Chondrocyte (in vitro differentiated cells): ENCODE measurements at regions not wholly inside any gene's neighbourhood (a gene's known extent, or its start where the extent isn't known, plus 50 kb on each side); places are given as distances from the start of the nearest gene placed in this dataset.
"Not testable (repeated sequence)": the region's sequence is repeated elsewhere in the genome, so short reads cannot be mapped to it uniquely, and the experiment has no call there.

ENCODE experiments used
- DNase-seq: peaks from one replicate; pipeline ENCODE4 v3.0.0; 2021; ENCODE audit warnings: mixed read lengths, low spot score
- H3K27ac Mint-ChIP-seq: one replicate; pipeline ENCODE4 v1.8.0; 2021; ENCODE audit warnings: mild to moderate bottlenecking, moderate library complexity, mixed read lengths; ENCODE audit not compliant: unreplicated experiment
- H3K27me3 Mint-ChIP-seq: 2 replicates; pipeline ENCODE4 v1.8.0; 2021; ENCODE audit warnings: low read depth, mixed read lengths
- H3K36me3 Mint-ChIP-seq: 2 replicates; pipeline ENCODE4 v1.8.0; 2021; ENCODE audit warnings: low read depth, mixed read lengths
- H3K4me1 Mint-ChIP-seq: 2 replicates; pipeline ENCODE4 v1.8.0; 2021; ENCODE audit warnings: low read depth, mild to moderate bottlenecking, mixed read lengths
- H3K4me3 Mint-ChIP-seq: one replicate; pipeline ENCODE4 v1.8.0; 2021; ENCODE audit warnings: mild to moderate bottlenecking, moderate library complexity, mixed read lengths; ENCODE audit not compliant: unreplicated experiment
- H3K9me3 Mint-ChIP-seq: 2 replicates; pipeline ENCODE4 v1.8.0; 2021; ENCODE audit warnings: low read depth, mixed read lengths
- CTCF ChIP-seq: fragments of 200-600 bp; sonication (generic); IDR thresholded peaks from 2 replicates; pipeline ENCODE4 v1.5.0; 2021; ENCODE audit warnings: antibody characterized with exemption, mild to moderate bottlenecking, moderate library complexity

- no peak for TF ChIP-seq CTCF
- no peak overlapping the region for H3K27ac Mint-ChIP-seq
- peaks cover 4% of the 10 kb centered on the region for H3K27me3 Mint-ChIP-seq
- peaks cover 6% of the 10 kb centered on the region for H3K36me3 Mint-ChIP-seq
- DNase-seq: no peak
- no peaks in the 10 kb centered on the region for H3K4me1 Mint-ChIP-seq
- peaks cover 20% of the 10 kb centered on the region for H3K9me3 Mint-ChIP-seq
- H3K4me3 Mint-ChIP-seq: no peak overlapping the region
Measured at GRCh38 chr6:82488403-82488802, 124.8 kb downstream of the TPBG start.

DNA sequence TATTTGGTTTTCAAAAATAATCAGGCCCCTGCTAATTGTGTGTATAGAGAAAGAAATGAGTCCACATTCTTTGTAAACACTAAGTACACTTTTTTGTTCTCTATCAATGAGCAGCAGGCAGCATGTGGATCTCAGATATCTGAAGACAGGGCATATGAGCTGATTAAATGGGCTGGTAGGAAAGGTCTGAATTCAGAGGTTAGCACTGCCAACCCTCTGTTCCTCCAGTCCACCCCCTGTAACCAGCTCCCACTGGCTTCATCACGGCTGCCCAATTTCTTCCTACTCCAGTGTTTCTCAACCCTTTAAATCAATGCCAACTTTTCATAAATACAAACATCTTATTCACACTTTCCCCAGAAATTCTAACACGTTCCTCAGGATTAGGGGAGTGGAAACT, 128.5 kb downstream of the TPBG start:
- H3K27me3 Mint-ChIP-seq: peaks cover 8% of the 10 kb centered on the region
- H3K4me3 Mint-ChIP-seq: no peak overlapping the region
- no peaks in the 10 kb centered on the region for H3K36me3 Mint-ChIP-seq
- no peak overlapping the region for H3K27ac Mint-ChIP-seq
- H3K4me1 Mint-ChIP-seq: no peaks in the 10 kb centered on the region
- DNase-seq: no peak
- peaks cover 6% of the 10 kb centered on the region for H3K9me3 Mint-ChIP-seq
- no peak for TF ChIP-seq CTCF

DNA sequence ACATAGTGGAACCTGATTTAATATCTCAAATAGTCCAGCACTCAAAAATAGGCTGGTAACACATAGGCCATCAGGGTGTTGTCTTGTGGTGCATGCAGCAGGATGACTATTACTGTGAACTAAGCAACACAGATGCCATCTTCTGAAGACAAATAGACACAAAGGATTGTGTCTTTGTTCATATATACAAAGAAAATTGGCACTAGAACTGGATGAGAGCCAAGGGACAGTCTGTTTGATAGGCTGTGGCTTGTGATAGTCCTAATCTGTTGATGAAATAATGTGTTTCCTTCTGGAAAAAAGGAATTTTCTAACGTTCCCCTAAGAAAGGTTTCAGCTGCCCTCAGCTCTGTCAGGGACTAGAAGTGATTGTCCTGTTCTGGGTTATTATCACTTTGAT, 129.8 kb downstream of the TPBG start:
- Mint-ChIP-seq H3K4me1 (no peaks in the 10 kb centered on the region), H3K4me3 (no peak overlapping the region), H3K27ac (no peak overlapping the region), H3K27me3 (peaks cover 8% of the 10 kb centered on the region), H3K36me3 (no peaks in the 10 kb centered on the region), H3K9me3 (peaks cover 1% of the 10 kb centered on the region)
- no peak for DNase-seq
- TF ChIP-seq CTCF: no peak

DNA sequence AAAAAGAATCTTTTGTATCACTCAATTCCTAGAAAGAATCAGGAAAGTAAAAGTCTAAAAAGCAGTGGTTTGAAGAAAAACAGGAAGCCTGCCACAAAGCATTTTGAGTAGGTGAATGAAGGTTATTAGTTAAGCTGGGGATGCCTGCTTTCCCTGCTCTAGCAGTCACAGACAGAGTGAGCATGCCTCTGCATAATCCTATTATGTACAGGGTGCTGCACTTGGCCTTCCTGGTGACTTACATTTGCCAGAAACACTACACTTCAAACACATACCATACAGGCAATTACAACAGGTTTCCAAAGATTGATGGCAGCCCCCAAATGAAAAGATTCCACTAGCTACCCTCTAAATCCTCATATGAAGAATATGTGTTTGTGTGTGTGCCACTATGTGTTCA, 130.8 kb downstream of the TPBG start:
- no peaks in the 10 kb centered on the region for H3K9me3 Mint-ChIP-seq
- no peak for DNase-seq
- peaks cover 11% of the 10 kb centered on the region for H3K27me3 Mint-ChIP-seq
- no peak for TF ChIP-seq CTCF
- no peak overlapping the region for H3K4me3 Mint-ChIP-seq
- H3K27ac Mint-ChIP-seq: no peak overlapping the region
- no peaks in the 10 kb centered on the region for H3K4me1 Mint-ChIP-seq
- no peaks in the 10 kb centered on the region for H3K36me3 Mint-ChIP-seq

GRCh38 chr6:82501901-82502300, 138.3 kb downstream of the TPBG start:
- not testable (repeated sequence) for H3K27ac Mint-ChIP-seq, H3K4me3 Mint-ChIP-seq, H3K4me1 Mint-ChIP-seq, H3K9me3 Mint-ChIP-seq, H3K36me3 Mint-ChIP-seq, DNase-seq
- H3K27me3 Mint-ChIP-seq: peaks cover 11% of the 10 kb centered on the region

DNA sequence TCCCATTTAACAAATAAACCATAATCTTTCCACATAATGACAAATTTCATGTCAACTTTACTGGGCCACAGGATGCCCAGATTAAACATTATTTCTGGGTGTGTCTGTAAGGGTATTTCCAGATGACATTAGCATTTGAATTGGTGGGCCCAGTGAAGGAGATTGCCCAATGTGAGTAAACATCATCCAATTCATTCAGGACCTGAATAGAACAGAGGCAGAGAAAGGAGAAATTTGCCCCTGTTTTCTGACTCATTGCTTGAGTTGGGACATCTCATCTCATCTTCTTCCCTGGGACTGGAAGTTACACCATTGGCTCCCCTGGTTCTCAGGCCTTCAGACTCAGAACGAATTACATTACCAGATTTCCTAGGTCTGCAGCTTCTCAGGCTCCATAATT, 142.9 kb downstream of the TPBG start:
- Mint-ChIP-seq H3K4me1 (no peaks in the 10 kb centered on the region), H3K4me3 (no peak overlapping the region), H3K36me3 (no peaks in the 10 kb centered on the region), H3K27ac (no peak overlapping the region), H3K27me3 (peaks cover 22% of the 10 kb centered on the region), H3K9me3 (no peaks in the 10 kb centered on the region)
- no peak for TF ChIP-seq CTCF
- DNase-seq: no peak
